Upper lobe of left lung (tissue), 4 donors: ENCODE measurements at regions not wholly inside any gene's neighbourhood (a gene's known extent, or its start where the extent isn't known, plus 50 kb on each side); places are given as distances from the start of the nearest gene placed in this dataset.

Experiments used
- CTCF ChIP-seq, 6 experiments: fragments of 450-650 bp in 4 of 6; fragments of 200-600 bp in 2 of 6; sonication (generic) in 2 of 6; IDR thresholded peaks; one replicate each; pipeline ENCODE4 v1.5.1; 2016 to 2019; ENCODE audit warnings: antibody characterized with exemption in 6 of 6
- POLR2A ChIP-seq, 4 donors: fragments of 450-650 bp; IDR thresholded peaks; one replicate each; pipeline ENCODE4 v1.5.1; 2016 to 2017; ENCODE audit warnings: antibody characterized with exemption in 4 of 4, mild to moderate bottlenecking in 2 of 4
- POLR2AphosphoS5 ChIP-seq, 2 donors: sonication (generic); formaldehyde crosslinking; IDR thresholded peaks; one replicate each; pipeline ENCODE4 v1.5.1; 2017; ENCODE audit warnings: antibody characterized with exemption in 2 of 2

DNA sequence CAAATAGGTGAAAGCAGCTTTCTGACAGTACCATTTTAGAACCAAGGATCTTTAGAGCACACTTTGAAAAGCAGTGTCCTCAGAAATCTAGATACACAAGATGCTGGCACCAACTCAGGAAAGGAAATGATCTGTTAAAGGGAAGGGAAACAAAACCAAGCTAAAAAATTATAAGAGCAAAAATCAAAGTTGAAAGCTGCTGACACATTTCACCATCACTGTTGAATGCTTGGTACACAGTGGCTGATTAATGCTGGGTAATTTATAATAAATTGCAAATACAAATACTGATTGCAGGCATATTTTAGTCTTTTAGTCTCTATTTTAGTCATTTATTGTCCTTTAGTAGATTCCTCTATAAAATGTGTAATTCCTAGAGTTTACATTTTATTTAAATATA, 1540.1 kb upstream of the PCDH10 start:
- TF ChIP-seq CTCF (IDR thresholded peaks at IDR 0.05) (no peak), POLR2A (IDR thresholded peaks at IDR 0.05) (no peak), POLR2AphosphoS5 (IDR thresholded peaks at IDR 0.05) (no peak)
